Stomach (tissue), 8 donors: ENCODE measurements at regions not wholly inside any gene's neighbourhood (a gene's known extent, or its start where the extent isn't known, plus 50 kb on each side); places are given as distances from the start of the nearest gene placed in this dataset.

Source experiments
- DNase-seq, 2 donors: peaks; one replicate each; pipeline versions ENCODE4 v3.0.0 to v3.0.0-alpha.2; 2013 to 2019
- H3K27ac ChIP-seq, 5 donors: fragments of 200-600 bp in 4 of 5; sonication (generic) in 4 of 5; one replicate each; pipeline ENCODE4 v1.5.1; 2013 to 2019; ENCODE audit warnings: mild to moderate bottlenecking in 1 of 5, moderate library complexity in 1 of 5
- H3K27me3 ChIP-seq, 3 donors: fragments of 200-600 bp; sonication (generic); one replicate each; pipeline ENCODE4 v1.5.1; 2017 to 2019; ENCODE audit warnings: mixed run types in 1 of 3
- H3K36me3 ChIP-seq, 4 donors: fragments of 200-600 bp; sonication (generic); 1 replicate in 3 of 4; 2 replicates in 1 of 4; pipeline ENCODE4 v1.5.1; 2016 to 2019
- H3K4me1 ChIP-seq, 4 donors: fragments of 200-600 bp; sonication (generic); one replicate each; pipeline ENCODE4 v1.5.1; 2016 to 2019
- H3K4me3 ChIP-seq, 4 donors: fragments of 200-600 bp; sonication (generic) in 3 of 4; one replicate each; pipeline ENCODE4 v1.5.1; 2016 to 2019; ENCODE audit warnings: mild to moderate bottlenecking in 1 of 4
- H3K9me3 ChIP-seq, 4 donors: fragments of 200-600 bp; sonication (generic); one replicate each; pipeline ENCODE4 v1.5.1; 2016 to 2019
- CTCF ChIP-seq, 7 experiments: fragments of 450-650 bp in 4 of 7; fragments of 200-600 bp in 3 of 7; sonication (generic) in 3 of 7; IDR thresholded peaks; one replicate each; pipeline ENCODE4 v1.5.1; 2016 to 2019; ENCODE audit warnings: antibody characterized with exemption in 7 of 7, control low read depth in 2 of 7, mild to moderate bottlenecking in 1 of 7
- EP300 ChIP-seq: sonication (generic); formaldehyde crosslinking; IDR thresholded peaks from one replicate; pipeline ENCODE4 v1.6.1; 2017; ENCODE audit warnings: antibody characterized with exemption
- POLR2A ChIP-seq, 4 donors: fragments of 450-650 bp; IDR thresholded peaks; one replicate each; pipeline ENCODE4 v1.6.1; 2016; ENCODE audit warnings: antibody characterized with exemption in 4 of 4, control low read depth in 2 of 4, mild to moderate bottlenecking in 1 of 4, moderate library complexity in 1 of 4
- POLR2AphosphoS5 ChIP-seq, 3 donors: sonication (generic); formaldehyde crosslinking; IDR thresholded peaks; one replicate each; pipeline ENCODE4 v1.6.1; 2016; ENCODE audit warnings: antibody characterized with exemption in 3 of 3
- WGBS, 5 donors: extraction: QIAGEN DNeasy Blood & Tissue Kit in 3 of 5; methylation state at CpG; one replicate each; pipeline versions ENCODE4 v1.1.5 to v1.1.7; 2013 to 2018; 5-methylcytosine and 5-hydroxymethylcytosine counted together
- intact Hi-C: fragments of 100-400 bp; cut with DNase I; formaldehyde crosslinking; loops from one replicate; pipeline ENCODE4 v1.15.1; 2023; ENCODE audit warnings: low total_unique reads
- donor health status: healthy with polysubstance abuse.
- donor health status: Bipolar disorder and iron deficiency.
- donor health status: healthy.

GRCh38 chr21:24895885-24896734, 711.2 kb downstream of the MRPL39 start:
- Histone ChIP-seq H3K36me3 (no peaks in the 10 kb centered on the region), H3K9me3 (no peaks in the 10 kb centered on the region), H3K27ac (no peak overlapping the region), H3K4me3 (no peak overlapping the region), H3K4me1 (no peaks in the 10 kb centered on the region), H3K27me3 (no peaks in the 10 kb centered on the region)
- intact Hi-C loops = no loop called here
- 69 to 81% (median 77%) methylated on average over 3 of the region's 3 CpGs for WGBS, 5 donors
- TF ChIP-seq POLR2A (IDR thresholded peaks at IDR 0.05) (no peak), CTCF (IDR thresholded peaks at IDR 0.05) (peak in 3 of 7 experiments; percentile 3 to 64 (median 26)), POLR2AphosphoS5 (IDR thresholded peaks at IDR 0.05) (no peak)
- peak; percentile 26 to 37 for DNase-seq

GRCh38 chr21:24894324-24894723, 713.0 kb downstream of the MRPL39 start:
- 77 to 97% (median 94%) methylated on average over 1 of the region's 1 CpG for WGBS, 5 donors
- intact Hi-C loops = no loop called here
- Histone ChIP-seq H3K4me1 (no peaks in the 10 kb centered on the region), H3K36me3 (no peaks in the 10 kb centered on the region), H3K27ac (no peak overlapping the region), H3K4me3 (no peak overlapping the region), H3K27me3 (no peaks in the 10 kb centered on the region), H3K9me3 (no peaks in the 10 kb centered on the region)
- no peak for TF ChIP-seq POLR2AphosphoS5 (IDR thresholded peaks at IDR 0.05)
- TF ChIP-seq POLR2A (IDR thresholded peaks at IDR 0.05) = no peak
- TF ChIP-seq CTCF (IDR thresholded peaks at IDR 0.05) = no peak
- TF ChIP-seq EP300 = no peak
- no peak for DNase-seq

GRCh38 chr21:24890021-24890420, 717.3 kb downstream of the MRPL39 start:
- no peaks in the 10 kb centered on the region for H3K27me3 ChIP-seq
- TF ChIP-seq POLR2A (IDR thresholded peaks at IDR 0.05) (no peak), POLR2AphosphoS5 (IDR thresholded peaks at IDR 0.05) (no peak), CTCF (IDR thresholded peaks at IDR 0.05) (no peak), EP300 (no peak)
- H3K9me3 ChIP-seq = no peaks in the 10 kb centered on the region
- H3K27ac ChIP-seq = no peak overlapping the region
- no peak overlapping the region for H3K4me3 ChIP-seq
- WGBS, 5 donors = 71 to 87% (median 79%) methylated on average over 4 of the region's 4 CpGs
- no peaks in the 10 kb centered on the region for H3K4me1 ChIP-seq
- no peak for DNase-seq
- intact Hi-C loops = no loop called here
- no peaks in the 10 kb centered on the region for H3K36me3 ChIP-seq

GRCh38 chr21:24881506-24881905, 725.8 kb downstream of the MRPL39 start:
- Histone ChIP-seq H3K9me3 (no peaks in the 10 kb centered on the region), H3K4me3 (no peak overlapping the region), H3K4me1 (no peaks in the 10 kb centered on the region), H3K36me3 (no peaks in the 10 kb centered on the region), H3K27ac (no peak overlapping the region), H3K27me3 (no peaks in the 10 kb centered on the region)
- 78 to 85% (median 84%) methylated on average over 2 of the region's 2 CpGs for WGBS, 5 donors
- no peak for DNase-seq
- TF ChIP-seq POLR2A (IDR thresholded peaks at IDR 0.05) = no peak
- TF ChIP-seq EP300 = no peak
- no peak for TF ChIP-seq CTCF (IDR thresholded peaks at IDR 0.05)
- TF ChIP-seq POLR2AphosphoS5 (IDR thresholded peaks at IDR 0.05) = no peak
- intact Hi-C loops = no loop called here
